ENCODE measurements at regions not wholly inside any gene's neighbourhood (a gene's known extent, or its start where the extent isn't known, plus 50 kb on each side); places are given as distances from the start of the nearest gene placed in this dataset.
A peak's percentile ranks its signal among the peaks of the same experiment; 100 is the strongest.
"Not testable (repeated sequence)": the region's sequence is repeated elsewhere in the genome, so short reads cannot be mapped to it uniquely, and the experiment has no call there.

GRCh38 chr3:153370680-153371079 lies 208.7 kb downstream of the RAP2B start:
- DNase-seq: no peak
- no peak overlapping the region for H3K4me3 Mint-ChIP-seq
- no peaks in the 10 kb centered on the region for H3K36me3 Mint-ChIP-seq (ENCODE audit: low read depth)
- H3K9me3 Mint-ChIP-seq: peaks cover 3% of the 10 kb centered on the region
- H3K4me1 Mint-ChIP-seq: no peaks in the 10 kb centered on the region
- ChIA-PET POLR2A (no interaction called here), CTCF (interaction anchor here (0.6 kb wide), 1 partner anchor 76 kb away, joined by 3 read pairs; no protein-coding TSS in a partner anchor)
- no peaks in the 10 kb centered on the region for H3K27me3 Mint-ChIP-seq
- H3K27ac Mint-ChIP-seq: no peak overlapping the region

- DNase-seq: no peak
- Mint-ChIP-seq H3K27ac (no peak overlapping the region), H3K4me1 (no peaks in the 10 kb centered on the region), H3K9me3 (peaks cover 3% of the 10 kb centered on the region), H3K36me3 (ENCODE audit: low read depth) (no peaks in the 10 kb centered on the region), H3K27me3 (no peaks in the 10 kb centered on the region), H3K4me3 (no peak overlapping the region)
- ChIA-PET CTCF (no interaction called here), POLR2A (no interaction called here)
Measured at GRCh38 chr3:153372326-153372725, 210.3 kb downstream of the RAP2B start.

GRCh38 chr3:153373606-153374005 lies 211.6 kb downstream of the RAP2B start:
- no peaks in the 10 kb centered on the region for H3K36me3 Mint-ChIP-seq (ENCODE audit: low read depth)
- H3K9me3 Mint-ChIP-seq: peaks cover 3% of the 10 kb centered on the region
- no peak overlapping the region for H3K4me3 Mint-ChIP-seq
- CTCF ChIA-PET: no interaction called here
- POLR2A ChIA-PET: no interaction called here
- H3K4me1 Mint-ChIP-seq: no peaks in the 10 kb centered on the region
- no peak overlapping the region for H3K27ac Mint-ChIP-seq
- no peak for DNase-seq
- H3K27me3 Mint-ChIP-seq: no peaks in the 10 kb centered on the region

GRCh38 chr3:153378366-153378765 lies 216.3 kb downstream of the RAP2B start:
- CTCF ChIA-PET: not testable (repeated sequence)

GRCh38 chr3:153379516-153379915 lies 217.5 kb downstream of the RAP2B start:
- ChIA-PET POLR2A (no interaction called here), CTCF (no interaction called here)
- H3K4me1 Mint-ChIP-seq: no peaks in the 10 kb centered on the region
- H3K4me3 Mint-ChIP-seq: no peak overlapping the region
- no peaks in the 10 kb centered on the region for H3K9me3 Mint-ChIP-seq
- H3K27ac Mint-ChIP-seq: no peak overlapping the region
- no peaks in the 10 kb centered on the region for H3K36me3 Mint-ChIP-seq (ENCODE audit: low read depth)
- DNase-seq: no peak
- no peaks in the 10 kb centered on the region for H3K27me3 Mint-ChIP-seq

More at GRCh38 chr3:153378366-153378765, 216.3 kb downstream of the RAP2B start:
- H3K4me1 Mint-ChIP-seq; H3K9me3 Mint-ChIP-seq; DNase-seq; H3K27me3 Mint-ChIP-seq; H3K4me3 Mint-ChIP-seq; H3K27ac Mint-ChIP-seq; POLR2A ChIA-PET; H3K36me3 Mint-ChIP-seq (ENCODE audit: low read depth): not testable (repeated sequence)

- no peaks in the 10 kb centered on the region for H3K27me3 Mint-ChIP-seq
- DNase-seq: no peak
- POLR2A ChIA-PET: no interaction called here
- no peaks in the 10 kb centered on the region for H3K4me1 Mint-ChIP-seq
- no peaks in the 10 kb centered on the region for H3K9me3 Mint-ChIP-seq
- CTCF ChIA-PET: no interaction called here
- no peaks in the 10 kb centered on the region for H3K36me3 Mint-ChIP-seq (ENCODE audit: low read depth)
- H3K4me3 Mint-ChIP-seq: no peak overlapping the region
- H3K27ac Mint-ChIP-seq: no peak overlapping the region
Measured at GRCh38 chr3:153385343-153385742, 223.3 kb downstream of the RAP2B start.

GRCh38 chr3:153392363-153392762 lies 230.3 kb downstream of the RAP2B start:
- Mint-ChIP-seq H3K9me3 (peaks cover 12% of the 10 kb centered on the region), H3K27me3 (no peaks in the 10 kb centered on the region), H3K27ac (no peak overlapping the region), H3K4me1 (no peaks in the 10 kb centered on the region), H3K4me3 (no peak overlapping the region), H3K36me3 (ENCODE audit: low read depth) (peaks cover 6% of the 10 kb centered on the region)
- DNase-seq: no peak
- ChIA-PET CTCF (no interaction called here), POLR2A (no interaction called here)

- H3K4me1 Mint-ChIP-seq: peaks cover 4% of the 10 kb centered on the region
- peaks cover 12% of the 10 kb centered on the region for H3K9me3 Mint-ChIP-seq
- peaks cover 6% of the 10 kb centered on the region for H3K36me3 Mint-ChIP-seq (ENCODE audit: low read depth)
- no peak overlapping the region for H3K4me3 Mint-ChIP-seq
- no peak for DNase-seq
- no peaks in the 10 kb centered on the region for H3K27me3 Mint-ChIP-seq
- CTCF ChIA-PET: no interaction called here
- POLR2A ChIA-PET: no interaction called here
- no peak overlapping the region for H3K27ac Mint-ChIP-seq
Measured at GRCh38 chr3:153394017-153394416, 232.0 kb downstream of the RAP2B start.

- DNase-seq: no peak
- Mint-ChIP-seq H3K27me3 (no peaks in the 10 kb centered on the region), H3K27ac (no peak overlapping the region), H3K4me1 (peaks cover 22% of the 10 kb centered on the region), H3K36me3 (ENCODE audit: low read depth) (peaks cover 6% of the 10 kb centered on the region), H3K9me3 (peaks cover 12% of the 10 kb centered on the region), H3K4me3 (no peak overlapping the region)
- ChIA-PET CTCF (no interaction called here), POLR2A (no interaction called here)
Measured at GRCh38 chr3:153396581-153396980, 234.6 kb downstream of the RAP2B start.

- peaks cover 6% of the 10 kb centered on the region for H3K36me3 Mint-ChIP-seq (ENCODE audit: low read depth)
- H3K4me3 Mint-ChIP-seq: no peak overlapping the region
- ChIA-PET POLR2A (no interaction called here), CTCF (no interaction called here)
- no peak overlapping the region for H3K27ac Mint-ChIP-seq
- peaks cover 6% of the 10 kb centered on the region for H3K9me3 Mint-ChIP-seq
- DNase-seq: no peak
- H3K27me3 Mint-ChIP-seq: no peaks in the 10 kb centered on the region
- peaks cover 22% of the 10 kb centered on the region for H3K4me1 Mint-ChIP-seq
Measured at GRCh38 chr3:153397794-153398193, 235.8 kb downstream of the RAP2B start.

GRCh38 chr3:153399636-153400035 lies 237.6 kb downstream of the RAP2B start:
- H3K27me3 Mint-ChIP-seq: no peaks in the 10 kb centered on the region

GRCh38 chr3:153400641-153401040 lies 238.6 kb downstream of the RAP2B start:
- POLR2A ChIA-PET: interaction anchor here (1.3 kb wide), 1 partner anchor 240 kb away, joined by 7 read pairs; no protein-coding TSS in a partner anchor
- no peaks in the 10 kb centered on the region for H3K27me3 Mint-ChIP-seq
- no peak overlapping the region for H3K27ac Mint-ChIP-seq
- H3K9me3 Mint-ChIP-seq: no peaks in the 10 kb centered on the region
- DNase-seq: no peak
- no peak overlapping the region for H3K4me3 Mint-ChIP-seq
- no peaks in the 10 kb centered on the region for H3K36me3 Mint-ChIP-seq (ENCODE audit: low read depth)
- peaks cover 22% of the 10 kb centered on the region for H3K4me1 Mint-ChIP-seq
- CTCF ChIA-PET: interaction anchor here (0.8 to 1.4 kb wide), 2 partner anchors 238 to 360 kb away, joined by 3 to 4 read pairs; no protein-coding TSS in a partner anchor

More at GRCh38 chr3:153399636-153400035, 237.6 kb downstream of the RAP2B start:
- CTCF ChIA-PET: interaction anchor here (0.8 to 1.4 kb wide), 2 partner anchors 16 to 237 kb away, joined by 3 to 4 read pairs; no protein-coding TSS in a partner anchor
- DNase-seq: no peak
- Mint-ChIP-seq H3K4me3 (no peak overlapping the region), H3K36me3 (ENCODE audit: low read depth) (no peaks in the 10 kb centered on the region), H3K9me3 (no peaks in the 10 kb centered on the region), H3K4me1 (peaks cover 22% of the 10 kb centered on the region), H3K27ac (peak overlapping the region; percentile 4)
- POLR2A ChIA-PET: interaction anchor here (0.7 to 1.3 kb wide), 2 partner anchors 136 to 238 kb away, joined by 3 to 7 read pairs; no protein-coding TSS in a partner anchor

GRCh38 chr3:153404157-153404556 lies 242.1 kb downstream of the RAP2B start:
- POLR2A ChIA-PET: no interaction called here
- no peak overlapping the region for H3K4me3 Mint-ChIP-seq
- no peaks in the 10 kb centered on the region for H3K36me3 Mint-ChIP-seq (ENCODE audit: low read depth)
- no peaks in the 10 kb centered on the region for H3K9me3 Mint-ChIP-seq
- no peak for DNase-seq
- peaks cover 17% of the 10 kb centered on the region for H3K4me1 Mint-ChIP-seq
- CTCF ChIA-PET: no interaction called here
- no peak overlapping the region for H3K27ac Mint-ChIP-seq
- H3K27me3 Mint-ChIP-seq: no peaks in the 10 kb centered on the region

- H3K4me3 Mint-ChIP-seq; H3K9me3 Mint-ChIP-seq; CTCF ChIA-PET; H3K27me3 Mint-ChIP-seq; H3K36me3 Mint-ChIP-seq (ENCODE audit: low read depth); POLR2A ChIA-PET; H3K27ac Mint-ChIP-seq; DNase-seq; H3K4me1 Mint-ChIP-seq: not testable (repeated sequence)
Measured at GRCh38 chr3:153405320-153405719, 243.3 kb downstream of the RAP2B start.
